ENCODE measurements at regions not wholly inside any gene's neighbourhood (a gene's known extent, or its start where the extent isn't known, plus 50 kb on each side); places are given as distances from the start of the nearest gene placed in this dataset.
A peak's percentile ranks its signal among the peaks of the same experiment; 100 is the strongest.
"Not testable (repeated sequence)": the region's sequence is repeated elsewhere in the genome, so short reads cannot be mapped to it uniquely, and the experiment has no call there.

DNA sequence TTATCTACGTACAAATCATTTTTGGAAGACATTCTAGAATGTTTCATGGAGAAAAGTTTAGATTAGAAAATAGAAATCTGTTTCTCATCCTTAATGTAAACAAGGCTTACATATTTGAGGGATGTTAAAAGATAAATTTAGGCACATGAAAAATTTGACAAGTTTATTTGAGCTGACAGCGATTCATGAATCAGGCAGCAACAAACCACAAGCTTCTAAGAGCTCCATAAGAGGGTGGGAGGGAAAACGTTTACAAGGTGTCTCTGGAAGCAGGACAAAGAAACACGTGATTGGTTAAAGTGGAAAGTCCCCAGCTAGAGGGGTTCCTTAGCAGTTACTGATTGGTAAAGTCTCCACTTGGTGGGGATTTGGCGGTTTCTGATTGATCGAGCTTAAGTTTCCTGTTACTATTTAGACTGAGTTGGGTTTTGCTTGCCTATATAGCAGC is 228.9 kb upstream of the PITRM1 start:
- no peak for DNase-seq

DNA sequence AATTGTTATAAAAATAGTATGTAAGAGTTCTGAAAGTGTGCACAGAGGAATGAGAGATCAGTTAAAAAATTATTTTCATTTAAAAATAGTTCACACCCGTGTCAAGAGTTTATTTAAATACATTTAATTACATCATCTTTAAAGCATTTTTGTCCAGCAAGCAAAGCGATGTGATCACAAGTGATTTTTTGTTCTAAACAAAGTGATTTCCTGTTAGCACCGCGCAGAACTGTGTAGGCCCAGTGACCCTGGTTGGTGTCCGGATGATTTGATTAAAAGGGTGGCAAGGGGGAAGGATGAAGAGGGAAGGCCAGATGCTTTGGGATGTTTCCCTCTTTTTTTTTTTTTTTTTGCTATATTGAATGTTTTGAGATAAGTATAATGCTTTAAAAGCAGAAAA is 227.8 kb upstream of the PITRM1 start:
- no peak for DNase-seq

DNA sequence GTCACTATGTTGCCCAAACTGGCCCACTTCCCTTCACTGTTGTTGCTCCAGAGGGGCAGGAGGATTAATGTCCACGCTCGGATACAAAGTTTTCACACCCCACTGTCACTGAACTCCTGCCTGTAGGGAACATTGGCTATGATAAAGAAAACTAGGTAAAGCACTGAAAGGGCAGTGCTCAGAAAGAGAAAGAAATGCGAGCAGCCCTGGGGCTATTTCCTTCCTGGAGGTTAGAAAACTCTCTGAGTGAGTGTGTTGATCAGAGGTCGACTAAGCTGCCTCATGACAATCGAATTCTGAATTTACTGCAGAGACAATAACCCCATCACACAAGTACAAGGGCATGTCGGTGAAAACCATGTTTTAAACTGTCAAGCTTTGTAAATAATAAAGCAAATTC is 227.2 kb upstream of the PITRM1 start:
- DNase-seq: no peak

DNA sequence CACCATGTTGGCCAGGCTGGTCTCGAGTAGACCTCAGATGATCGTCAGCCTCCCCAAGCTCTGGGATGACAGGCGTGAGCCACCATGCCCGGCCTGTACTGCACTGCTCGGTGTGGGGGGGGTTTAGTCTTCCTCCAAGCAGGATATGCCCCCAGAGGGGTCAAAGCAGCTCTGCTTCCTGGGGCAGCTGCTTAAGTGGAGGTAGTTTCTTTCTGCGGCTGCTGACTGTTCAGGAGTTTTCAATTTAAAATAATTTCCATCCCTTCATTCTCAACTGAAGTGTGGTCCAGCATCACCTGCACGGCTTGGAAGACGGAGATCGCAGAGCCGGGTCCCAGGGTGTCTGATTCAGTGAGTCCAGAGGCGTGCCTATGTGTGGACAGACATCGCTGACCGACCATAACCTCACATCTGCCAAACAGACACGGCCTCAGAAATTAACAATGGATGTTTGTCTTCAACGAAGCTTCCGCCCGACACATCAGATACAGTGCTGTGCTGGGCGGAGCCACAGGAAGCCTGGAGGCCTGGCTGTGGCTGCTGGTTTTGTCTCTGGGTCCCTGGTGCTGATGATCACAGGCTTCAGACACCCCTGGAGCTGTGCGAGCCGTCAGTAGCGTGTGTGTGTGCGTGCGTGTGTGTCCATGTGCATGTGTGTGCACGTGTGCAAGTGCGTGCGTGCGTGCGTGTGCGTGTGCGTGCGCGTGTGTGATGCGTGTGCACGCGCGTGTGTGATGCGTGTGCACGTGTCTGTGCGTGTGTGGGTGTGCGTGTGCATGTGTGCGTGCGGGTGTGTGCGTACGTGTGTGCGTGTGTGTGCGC is 226.5 kb upstream of the PITRM1 start:
- DNase-seq: no peak

DNA sequence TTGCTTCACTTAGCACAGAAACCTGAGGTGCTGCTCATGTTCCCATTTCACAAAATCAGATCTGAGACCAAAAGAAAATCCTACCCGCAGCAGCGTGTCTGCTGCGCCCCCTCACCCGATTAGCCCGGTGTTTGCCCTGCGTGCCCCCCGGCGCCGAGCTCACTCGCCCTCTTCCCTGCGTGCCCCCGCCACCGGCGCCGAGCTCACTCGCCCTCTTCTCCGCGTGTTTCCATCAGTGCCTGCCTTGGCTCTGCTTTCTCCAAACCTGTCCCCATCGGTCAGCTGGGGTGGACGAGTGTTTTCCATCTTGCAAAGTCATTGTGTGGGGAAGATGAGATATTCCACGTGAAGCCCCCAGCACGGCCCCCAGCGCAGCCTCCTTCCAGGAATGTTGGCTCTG is 225.3 kb upstream of the PITRM1 start:
- DNase-seq: no peak

DNA sequence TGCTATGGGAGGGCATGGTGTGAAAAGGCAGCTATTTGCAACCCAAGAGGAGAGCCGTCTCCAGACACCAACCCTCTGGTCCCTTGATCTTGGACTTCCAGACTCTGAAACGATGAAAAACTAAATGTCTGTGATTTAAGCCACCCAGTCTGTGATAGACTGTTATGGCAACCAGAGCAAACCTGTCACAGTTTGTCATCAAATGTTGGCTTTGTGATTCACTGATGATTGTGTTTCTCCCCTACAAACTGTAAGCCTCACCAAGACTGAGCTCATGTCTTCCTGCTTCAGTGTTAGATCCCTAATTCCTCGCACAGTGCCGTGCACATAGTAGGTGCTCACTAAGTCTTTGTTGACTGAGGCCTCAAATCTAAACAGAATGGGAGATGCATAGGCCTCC is 224.6 kb upstream of the PITRM1 start:
- no peak for DNase-seq

DNA sequence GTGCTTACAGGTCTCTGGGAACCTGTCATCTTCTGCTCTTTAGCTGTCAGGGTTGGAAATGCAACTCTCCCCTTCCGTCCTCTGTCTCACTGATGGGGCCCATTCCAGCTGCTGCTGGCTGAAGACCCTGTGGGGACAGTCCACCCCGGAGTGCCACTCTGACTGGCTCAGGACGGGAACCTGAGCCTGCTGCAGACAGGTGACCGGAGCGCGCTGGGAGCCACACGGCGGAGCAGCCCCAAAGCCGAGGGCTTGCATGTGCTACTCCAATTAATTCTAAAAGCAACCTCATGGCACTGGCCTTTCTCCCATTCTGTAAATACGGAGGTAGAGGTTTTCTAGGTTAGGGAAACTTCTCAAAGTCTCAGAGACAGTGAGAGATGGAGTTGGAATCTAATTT is 223.5 kb upstream of the PITRM1 start:
- no peak for DNase-seq

DNA sequence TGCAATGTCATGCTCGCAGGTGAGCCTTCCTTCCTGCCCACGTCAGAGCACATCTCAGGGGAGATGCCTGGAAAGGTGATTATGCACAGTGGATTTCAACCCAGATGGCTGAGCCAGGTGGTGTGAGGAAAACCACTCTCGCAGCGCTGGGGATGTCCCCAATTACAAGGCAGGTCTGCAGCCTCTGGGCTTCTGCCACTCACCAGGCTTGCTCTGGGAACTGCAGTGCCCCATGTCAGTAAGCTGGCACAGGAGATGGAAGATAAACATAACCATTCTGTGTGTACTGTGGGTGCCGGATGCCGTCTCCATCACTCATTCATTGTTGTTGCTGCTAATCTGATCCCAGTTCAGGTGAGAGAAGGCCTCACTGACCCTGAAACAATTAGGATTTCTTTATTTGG is 222.9 kb upstream of the PITRM1 start:
- peak; percentile 13 for DNase-seq

DNA sequence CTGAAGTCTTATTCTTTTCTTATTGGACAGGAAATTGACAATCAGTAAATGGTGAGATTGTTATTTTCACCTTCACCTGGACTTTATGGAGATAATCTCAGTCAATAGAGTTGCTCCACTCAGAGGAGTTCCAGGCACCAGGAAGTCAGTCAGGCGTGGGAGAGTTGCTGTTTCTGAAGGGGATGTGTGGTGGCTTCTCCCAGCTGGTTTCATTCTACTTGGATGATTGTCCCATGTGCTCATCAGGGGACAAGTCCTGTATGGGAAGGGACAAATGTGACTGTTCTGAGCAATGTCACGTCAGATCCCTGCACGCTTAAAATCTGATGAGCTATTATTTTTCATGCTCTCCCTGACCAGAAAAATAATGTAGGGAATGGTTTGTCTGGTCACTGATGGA is 222.5 kb upstream of the PITRM1 start:
- no peak for DNase-seq

DNA sequence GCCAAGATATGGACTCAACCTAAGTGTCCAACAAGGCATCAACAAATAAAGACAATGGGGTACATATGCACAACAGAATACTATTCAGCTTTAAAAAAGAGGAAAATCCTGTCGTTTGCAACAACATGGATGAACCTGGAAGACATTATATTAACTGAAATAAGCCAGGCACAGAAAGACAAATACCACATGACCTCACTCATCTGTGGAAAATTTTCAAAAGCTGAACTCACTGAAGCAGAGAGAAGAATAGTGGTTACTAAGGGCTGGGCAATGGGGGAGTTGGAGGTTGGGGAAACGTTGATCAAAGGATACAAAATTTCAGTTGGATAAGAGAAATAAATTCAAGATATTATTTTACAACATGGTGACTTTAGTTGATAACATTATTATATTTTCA is 221.4 kb upstream of the PITRM1 start:
- no peak for DNase-seq

DNA sequence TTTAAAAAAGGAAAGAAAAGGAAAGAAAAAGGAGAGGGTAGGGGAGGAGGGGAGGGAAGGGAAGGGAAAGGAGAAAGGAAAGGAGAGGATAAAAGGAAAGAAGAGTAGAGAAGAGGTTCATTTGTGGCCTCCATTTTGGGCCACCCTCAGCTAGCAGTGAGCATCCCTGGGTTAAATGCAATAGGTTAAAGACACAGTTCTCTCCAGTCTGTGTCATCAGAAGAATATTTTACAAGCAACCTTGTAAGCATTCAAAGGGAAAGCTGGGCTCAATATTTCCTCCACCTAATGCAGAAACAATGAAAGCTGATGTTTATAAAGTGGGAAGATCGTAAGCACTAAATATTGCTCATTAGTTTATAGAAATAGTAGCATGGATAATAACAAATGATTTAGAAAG is 219.1 kb upstream of the PITRM1 start:
- DNase-seq: no peak

DNA sequence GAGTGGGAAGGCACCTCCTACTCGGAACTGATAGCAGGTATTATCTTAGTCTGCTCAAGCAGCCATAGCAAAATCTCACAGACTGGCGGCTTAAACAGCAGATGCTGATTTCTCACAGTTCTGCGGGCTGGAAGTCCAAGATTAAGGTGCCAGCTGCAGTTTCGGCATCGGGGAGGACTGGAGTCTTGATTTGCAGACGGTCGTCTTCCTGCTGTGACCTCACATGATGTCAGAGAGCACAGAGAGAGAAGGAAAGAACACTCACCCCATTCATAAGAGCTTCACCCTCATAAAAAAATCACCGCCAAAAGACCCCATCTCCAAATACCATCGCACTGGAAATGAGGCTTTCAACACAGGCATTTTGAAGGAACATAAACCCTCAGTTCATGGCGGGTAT is 216.5 kb upstream of the PITRM1 start:
- no peak for DNase-seq

DNA sequence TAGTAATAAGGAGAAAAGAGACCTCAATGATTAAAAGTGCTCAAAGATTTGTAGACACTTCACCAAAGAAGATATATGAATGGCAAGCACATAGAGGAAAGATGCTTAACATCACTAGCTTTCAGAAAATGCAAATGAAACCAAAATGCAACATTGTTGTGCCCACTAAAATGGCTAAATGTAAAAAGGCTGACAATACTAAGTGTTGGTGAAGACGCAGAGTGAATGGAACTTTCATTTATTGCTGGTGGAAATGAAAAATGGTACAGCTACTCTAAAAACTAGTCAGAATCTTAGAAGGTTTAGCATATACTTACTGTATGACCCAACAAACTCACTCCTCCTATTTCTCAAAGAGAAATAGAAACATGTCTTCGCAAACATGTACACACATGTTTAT is 212.9 kb upstream of the PITRM1 start:
- DNase-seq: no peak

DNA sequence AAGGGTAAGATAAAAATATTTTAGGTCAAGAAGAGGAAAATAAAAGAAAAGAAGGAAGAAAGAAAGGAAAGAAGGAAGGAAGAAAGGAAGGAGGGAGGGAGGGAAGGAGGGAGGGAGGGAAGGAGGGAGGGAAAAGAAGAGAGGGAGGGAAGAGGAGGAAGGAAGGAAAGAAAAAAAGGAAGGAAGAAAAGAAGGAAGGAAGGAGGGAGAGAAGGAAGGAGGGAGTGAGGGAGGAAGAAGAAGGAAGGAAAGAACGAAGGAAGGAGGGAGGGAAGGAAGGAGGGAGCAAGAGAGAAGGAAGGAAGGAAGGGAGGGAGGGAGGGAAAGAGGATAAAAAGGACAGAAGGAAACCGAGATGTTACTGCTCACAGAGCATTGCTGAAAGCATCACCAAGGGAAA is 209.5 kb upstream of the PITRM1 start:
- DNase-seq: no peak

GRCh38 chr10:3380406-3381050 is 207.9 kb upstream of the PITRM1 start:
- DNase-seq: no peak

DNA sequence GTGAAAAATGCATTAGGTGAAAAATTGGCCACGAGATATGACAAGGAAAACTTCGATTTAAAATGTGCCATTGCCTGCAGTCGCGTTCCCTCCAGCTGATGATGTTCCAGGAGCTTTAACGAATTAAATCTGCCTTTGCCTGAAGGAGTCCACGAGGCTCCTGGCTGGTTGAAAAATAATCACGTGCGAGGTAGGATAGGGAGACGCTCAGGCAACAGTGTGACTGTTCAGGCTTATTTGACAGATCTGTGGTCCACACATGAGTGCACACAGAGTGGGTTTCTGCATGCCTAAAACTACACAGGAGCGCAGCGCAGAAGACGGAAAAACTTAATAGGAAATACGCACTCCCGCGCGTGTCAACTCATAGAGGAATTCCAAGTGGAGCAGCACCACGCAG is 204.0 kb upstream of the PITRM1 start:
- no peak for DNase-seq

GRCh38 chr10:3375505-3375904 is 202.9 kb upstream of the PITRM1 start:
- DNase-seq: no peak

DNA sequence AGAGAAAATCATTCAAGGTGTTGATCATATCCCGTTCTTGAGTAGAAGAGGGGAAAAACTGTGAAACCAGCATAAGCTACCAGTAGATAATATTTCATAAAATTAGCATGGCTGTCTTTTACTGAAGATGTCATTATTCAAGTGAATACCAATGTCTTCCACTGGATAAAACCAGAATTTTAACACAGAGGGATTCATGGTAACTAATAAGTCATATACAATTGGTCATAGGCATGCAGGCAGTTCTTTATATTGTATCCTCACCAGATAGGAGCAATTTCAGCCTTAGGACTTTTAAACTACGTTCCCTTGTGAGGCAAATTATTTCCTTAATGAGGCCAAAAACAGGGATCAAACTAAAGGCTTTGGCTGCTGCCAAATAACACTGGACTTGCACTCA is 202.3 kb upstream of the PITRM1 start:
- no peak for DNase-seq

DNA sequence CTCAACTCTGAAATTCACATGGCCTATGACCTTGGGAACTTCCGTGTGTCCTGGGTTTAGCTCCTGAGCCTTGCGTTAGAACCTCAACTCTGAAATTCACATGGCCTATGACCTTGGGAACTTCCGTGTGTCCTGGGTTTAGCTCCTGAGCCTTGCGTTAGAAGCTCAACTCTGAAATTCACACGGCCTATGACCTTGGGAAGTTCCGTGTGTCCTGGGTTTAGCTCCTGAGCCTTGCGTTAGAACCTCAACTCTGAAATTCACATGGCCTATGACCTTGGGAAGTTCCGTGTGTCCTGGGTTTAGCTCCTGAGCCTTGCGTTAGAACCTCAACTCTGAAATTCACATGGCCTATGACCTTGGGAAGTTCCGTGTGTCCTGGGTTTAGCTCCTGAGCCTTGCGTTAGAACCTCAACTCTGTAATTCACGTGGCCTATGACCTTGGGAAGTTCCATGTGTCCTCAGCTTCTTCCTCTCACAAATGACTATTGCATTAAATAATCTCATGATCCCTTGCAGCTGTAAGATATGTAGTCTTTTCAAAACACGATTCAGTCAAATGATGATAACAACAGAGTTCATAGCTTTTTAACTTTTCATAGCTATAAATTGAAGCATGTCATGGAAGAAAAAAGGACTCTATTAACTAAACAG is 200.9 kb upstream of the PITRM1 start:
- not testable (repeated sequence) for DNase-seq

DNA sequence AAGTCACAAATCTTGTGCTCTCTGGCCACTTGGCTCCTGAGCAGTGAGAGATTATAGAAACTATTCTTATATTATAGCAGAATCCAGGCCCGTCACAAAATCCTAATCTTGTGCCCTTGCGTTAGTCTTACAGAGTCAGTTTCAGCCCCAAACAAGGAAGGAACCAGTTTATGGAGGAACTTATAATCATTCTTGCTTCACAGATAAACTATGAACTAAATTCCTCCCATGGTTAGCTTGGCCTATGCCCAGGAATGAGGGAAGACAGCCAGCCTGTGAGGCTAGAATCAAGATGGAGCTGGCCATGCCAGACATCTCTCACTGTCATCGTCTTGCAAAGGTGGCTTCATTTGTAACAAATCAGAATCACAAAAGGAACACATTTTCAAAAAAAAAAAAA is 199.7 kb upstream of the PITRM1 start:
- DNase-seq: no peak

GRCh38 chr10:3371624-3372023 is 199.0 kb upstream of the PITRM1 start:
- not testable (repeated sequence) for DNase-seq

DNA sequence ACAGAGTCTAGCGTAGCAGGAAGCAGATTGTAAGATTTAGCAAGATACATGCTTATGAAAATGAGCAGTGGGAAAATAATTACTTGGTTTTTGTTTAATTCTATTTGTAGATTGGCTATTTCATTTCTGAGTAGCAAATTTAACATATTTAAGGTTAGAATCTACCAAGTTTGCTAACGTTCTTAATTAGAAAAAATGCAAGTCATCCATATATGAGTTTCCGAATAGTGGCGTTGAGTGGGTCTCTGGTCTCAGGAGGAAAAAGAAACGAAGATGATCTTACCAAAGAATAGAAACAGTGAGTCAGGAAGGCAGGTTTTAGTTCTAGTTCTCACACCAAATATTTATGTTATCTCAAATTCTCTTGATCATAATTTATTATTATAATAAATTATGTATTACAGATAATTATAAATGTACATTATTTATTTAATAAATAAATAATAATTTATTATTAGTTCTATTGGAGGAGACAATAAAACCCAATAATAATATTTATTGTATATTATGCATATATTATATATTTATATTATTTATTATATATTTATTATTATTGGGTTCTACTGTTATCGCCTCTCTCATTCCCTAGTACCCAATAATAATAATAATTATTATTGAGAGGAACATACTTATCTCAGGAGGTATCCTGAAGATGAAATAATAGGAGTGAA is 194.3 kb upstream of the PITRM1 start:
- DNase-seq: no peak

GRCh38 chr10:3366043-3366442 is 193.5 kb upstream of the PITRM1 start:
- DNase-seq: no peak

DNA sequence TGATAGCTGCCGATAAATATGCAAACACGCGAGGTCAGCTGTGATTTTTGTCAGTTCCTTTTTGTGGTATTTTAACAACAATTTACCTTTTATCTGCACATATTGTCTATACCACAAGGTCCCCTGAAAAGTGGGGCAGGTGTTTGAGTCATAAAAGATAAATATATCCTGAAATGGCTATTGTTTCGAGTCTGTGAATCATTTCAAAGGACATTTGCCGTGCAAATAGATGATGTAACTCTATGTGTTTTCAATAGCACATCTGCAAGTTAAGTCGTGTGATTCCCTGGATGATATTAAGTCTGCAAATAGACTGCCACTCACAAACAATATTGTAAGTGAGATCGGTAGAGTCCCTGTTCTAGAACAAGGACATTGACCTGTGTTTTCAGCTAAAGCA is 193.0 kb upstream of the PITRM1 start:
- DNase-seq: no peak

Data from NCI-H2107 (cell line).